CD8-positive, alpha-beta memory T cell (primary cell): ENCODE measurements at regions not wholly inside any gene's neighbourhood (a gene's known extent, or its start where the extent isn't known, plus 50 kb on each side); places are given as distances from the start of the nearest gene placed in this dataset.

Experiments used
- CTCF ChIA-PET: fragments of 350-600 bp; sonication (Branson Sonifier 250); formaldehyde crosslinking; loops from one replicate; lab custom pipeline; 2021; ENCODE audit warnings: antibody characterized with exemption; lab: Charles Lee
- POLR2A ChIA-PET: fragments of 350-600 bp; sonication (Branson Sonifier 250); formaldehyde crosslinking; loops from one replicate; lab custom pipeline; 2021; ENCODE audit warnings: antibody characterized with exemption; lab: Charles Lee
- DNase-seq, 5 donors: peaks; one replicate each; pipeline versions ENCODE4 v3.0.0 to v3.0.0-alpha.2; 2020 to 2022; ENCODE audit warnings: mixed read lengths in 1 of 5
- H3K27ac ChIP-seq: one replicate; pipeline ENCODE4 v1.7.0; 2013; ENCODE audit warnings: low read depth, mild to moderate bottlenecking, low read length, moderate library complexity
- H3K27me3 ChIP-seq: 2 replicates; pipeline ENCODE4 v1.7.0; 2013; ENCODE audit warnings: low read length, mild to moderate bottlenecking; ENCODE audit not compliant: insufficient read depth, poor library complexity, severe bottlenecking
- H3K36me3 ChIP-seq: 2 replicates; pipeline ENCODE4 v1.7.0; 2013; ENCODE audit warnings: mild to moderate bottlenecking, low read length, moderate library complexity; ENCODE audit not compliant: insufficient read depth
- H3K4me1 ChIP-seq: 2 replicates; pipeline ENCODE4 v1.7.0; 2013; ENCODE audit warnings: mild to moderate bottlenecking, low read length, moderate library complexity; ENCODE audit not compliant: insufficient read depth
- H3K4me3 ChIP-seq: 2 replicates; pipeline ENCODE4 v1.7.0; 2013; ENCODE audit warnings: mild to moderate bottlenecking, low read length
- H3K9me3 ChIP-seq: 2 replicates; pipeline ENCODE4 v1.7.0; 2013; ENCODE audit warnings: mild to moderate bottlenecking, low read length
- H3K27ac Mint-ChIP-seq, 8 donors: one replicate each; pipeline ENCODE4 v1.8.0; 2020 to 2021; ENCODE audit warnings: mixed read lengths in 8 of 8, mild to moderate bottlenecking in 6 of 8, inconsistent platforms in 3 of 8, moderate library complexity in 3 of 8
- H3K27me3 Mint-ChIP-seq, 2 donors: one replicate each; pipeline ENCODE4 v1.8.0; 2020 to 2021; ENCODE audit warnings: mixed read lengths in 2 of 2, mild to moderate bottlenecking in 1 of 2, moderate library complexity in 1 of 2
- H3K36me3 Mint-ChIP-seq, 3 donors: one replicate each; pipeline ENCODE4 v1.8.0; 2020 to 2021; ENCODE audit warnings: mixed read lengths in 3 of 3, inconsistent platforms in 1 of 3, mild to moderate bottlenecking in 1 of 3
- H3K4me1 Mint-ChIP-seq, 3 donors: one replicate each; pipeline ENCODE4 v1.8.0; 2020 to 2021; ENCODE audit warnings: mixed read lengths in 3 of 3, inconsistent platforms in 1 of 3, mild to moderate bottlenecking in 1 of 3
- H3K4me3 Mint-ChIP-seq, 7 donors: one replicate each; pipeline ENCODE4 v1.8.0; 2020 to 2021; ENCODE audit warnings: mixed read lengths in 7 of 7, mild to moderate bottlenecking in 6 of 7, moderate library complexity in 4 of 7, inconsistent platforms in 2 of 7
- H3K9me3 Mint-ChIP-seq, 5 donors: one replicate each; pipeline ENCODE4 v1.8.0; 2020 to 2022; ENCODE audit warnings: mixed read lengths in 5 of 5, mild to moderate bottlenecking in 3 of 5, moderate library complexity in 2 of 5, inconsistent platforms in 1 of 5

DNA sequence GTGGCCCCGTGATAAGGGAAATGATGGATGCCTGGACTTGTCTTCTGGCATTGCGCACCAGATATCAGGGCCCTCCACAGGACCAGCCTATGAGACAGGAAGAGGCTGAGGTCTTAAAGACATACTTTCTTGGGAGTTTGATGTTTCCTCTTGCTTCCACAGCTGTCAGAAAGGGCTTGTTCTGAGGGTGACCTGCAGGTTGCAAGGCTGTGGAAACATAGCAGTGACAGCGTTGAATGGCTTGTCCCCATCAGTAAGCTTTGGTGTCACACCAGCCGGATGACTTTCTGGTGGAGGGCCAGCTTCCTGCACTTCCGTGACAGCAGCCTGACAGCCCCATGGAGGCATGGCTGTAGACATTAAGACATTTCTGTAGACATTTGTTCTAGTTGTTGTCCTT lies 143.2 kb downstream of the C9orf152 start:
- no peaks in the 10 kb centered on the region for H3K36me3 Mint-ChIP-seq
- no peak overlapping the region for H3K27ac ChIP-seq
- no peaks in the 10 kb centered on the region for H3K9me3 Mint-ChIP-seq
- H3K36me3 ChIP-seq, result no peaks in the 10 kb centered on the region
- no peaks in the 10 kb centered on the region for H3K4me1 Mint-ChIP-seq
- H3K27me3 ChIP-seq, result no peaks in the 10 kb centered on the region
- H3K27me3 Mint-ChIP-seq, result no peaks in the 10 kb centered on the region
- H3K27ac Mint-ChIP-seq, result no peak overlapping the region
- CTCF ChIA-PET, result no interaction called here
- no peak for DNase-seq
- POLR2A ChIA-PET, result no interaction called here
- H3K4me1 ChIP-seq, result no peaks in the 10 kb centered on the region
- no peak overlapping the region for H3K4me3 ChIP-seq
- H3K4me3 Mint-ChIP-seq, result no peak overlapping the region
- no peaks in the 10 kb centered on the region for H3K9me3 ChIP-seq

DNA sequence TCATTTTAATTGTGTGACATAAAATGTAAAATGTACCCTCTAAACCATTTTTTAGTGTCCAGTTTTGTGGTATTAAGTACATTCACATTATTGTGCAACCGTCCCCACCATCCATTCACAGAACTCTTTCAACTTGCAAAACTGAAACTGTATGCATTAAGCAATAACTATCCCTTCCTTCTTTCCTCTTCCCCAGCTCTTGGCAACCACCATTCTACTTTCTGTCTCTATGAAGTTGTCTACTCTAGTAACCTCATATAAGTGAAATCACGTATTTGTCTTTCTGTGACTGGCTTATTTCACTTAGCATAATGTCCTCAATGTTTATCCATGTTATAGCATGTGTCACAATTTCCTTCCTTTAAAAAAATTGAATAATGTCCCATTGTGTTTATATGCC lies 142.4 kb downstream of the C9orf152 start:
- ChIA-PET CTCF (no interaction called here), POLR2A (no interaction called here)
- H3K36me3 Mint-ChIP-seq, result no peaks in the 10 kb centered on the region
- Histone ChIP-seq H3K36me3 (no peaks in the 10 kb centered on the region), H3K4me3 (no peak overlapping the region), H3K4me1 (no peaks in the 10 kb centered on the region), H3K27ac (no peak overlapping the region), H3K9me3 (no peaks in the 10 kb centered on the region), H3K27me3 (no peaks in the 10 kb centered on the region)
- no peak overlapping the region for H3K4me3 Mint-ChIP-seq
- no peaks in the 10 kb centered on the region for H3K9me3 Mint-ChIP-seq
- H3K27ac Mint-ChIP-seq, result no peak overlapping the region
- no peak for DNase-seq
- H3K27me3 Mint-ChIP-seq, result no peaks in the 10 kb centered on the region
- no peaks in the 10 kb centered on the region for H3K4me1 Mint-ChIP-seq

DNA sequence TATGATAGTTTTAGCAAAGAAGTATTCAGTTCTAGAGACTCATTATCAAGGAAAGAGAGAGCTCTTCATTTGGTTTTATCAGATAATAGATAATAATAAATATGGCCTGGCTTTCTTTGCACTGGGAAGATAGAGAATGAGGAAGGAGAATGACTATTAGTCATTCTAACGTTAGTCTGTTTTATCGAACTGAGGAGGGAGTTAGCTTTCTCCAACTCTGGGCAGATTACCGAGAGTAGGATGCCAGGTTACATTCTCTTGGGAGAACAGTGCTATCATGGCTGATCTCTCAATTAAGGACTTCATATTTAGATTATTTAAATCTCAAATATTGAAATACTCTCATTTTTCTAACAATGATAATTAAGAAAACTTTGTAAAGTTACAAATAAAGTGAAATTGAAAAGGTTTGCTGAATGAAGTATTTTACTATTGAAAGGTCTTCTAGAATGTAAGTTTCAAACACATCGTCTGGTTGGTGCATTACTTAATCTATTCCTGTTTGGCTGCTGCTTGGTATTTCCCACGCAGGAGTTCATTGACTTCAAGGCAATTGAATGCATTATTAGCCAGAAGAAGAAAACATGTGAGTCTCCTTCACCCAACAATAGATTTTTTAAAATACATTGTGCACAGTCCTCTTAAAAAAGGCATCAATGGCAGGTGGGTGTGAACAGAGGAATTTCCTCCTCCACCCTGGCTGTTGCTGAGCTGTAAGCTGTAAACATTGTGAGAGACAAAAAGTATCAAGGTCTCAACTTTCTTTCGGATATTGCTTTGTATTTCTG lies 140.8 kb downstream of the C9orf152 start:
- no peaks in the 10 kb centered on the region for H3K36me3 ChIP-seq
- no peaks in the 10 kb centered on the region for H3K36me3 Mint-ChIP-seq
- ChIA-PET POLR2A (no interaction called here), CTCF (no interaction called here)
- no peaks in the 10 kb centered on the region for H3K9me3 Mint-ChIP-seq
- no peak overlapping the region for H3K27ac ChIP-seq
- H3K27me3 Mint-ChIP-seq, result no peaks in the 10 kb centered on the region
- H3K4me1 Mint-ChIP-seq, result no peaks in the 10 kb centered on the region
- H3K4me1 ChIP-seq, result no peaks in the 10 kb centered on the region
- no peak overlapping the region for H3K27ac Mint-ChIP-seq
- H3K4me3 Mint-ChIP-seq, result no peak overlapping the region
- H3K9me3 ChIP-seq, result no peaks in the 10 kb centered on the region
- H3K4me3 ChIP-seq, result no peak overlapping the region
- H3K27me3 ChIP-seq, result no peaks in the 10 kb centered on the region
- DNase-seq, result no peak

DNA sequence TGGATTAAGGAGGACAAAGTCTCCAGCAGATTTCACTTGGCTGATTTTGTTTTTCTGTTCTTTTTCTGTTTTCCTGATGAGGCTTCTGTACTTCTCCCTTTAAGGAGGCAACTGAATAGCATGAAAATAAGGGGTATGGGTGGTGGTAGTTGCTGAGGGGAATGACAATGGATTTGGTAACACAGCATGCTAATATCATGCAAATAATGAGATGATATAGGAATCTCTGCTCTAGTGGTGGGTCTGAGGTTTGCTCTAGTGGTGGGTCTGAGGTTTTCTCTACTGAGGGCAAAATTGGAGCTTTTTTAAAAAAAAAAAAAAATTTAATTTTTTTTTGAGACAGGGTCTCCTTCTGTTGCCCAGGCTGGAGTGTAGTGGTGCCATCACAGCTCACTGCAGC lies 139.7 kb downstream of the C9orf152 start:
- Mint-ChIP-seq H3K4me3 (no peak overlapping the region), H3K4me1 (no peaks in the 10 kb centered on the region), H3K9me3 (no peaks in the 10 kb centered on the region), H3K27me3 (no peaks in the 10 kb centered on the region), H3K27ac (no peak overlapping the region), H3K36me3 (no peaks in the 10 kb centered on the region)
- ChIA-PET CTCF (no interaction called here), POLR2A (no interaction called here)
- Histone ChIP-seq H3K27me3 (no peaks in the 10 kb centered on the region), H3K27ac (no peak overlapping the region), H3K4me3 (no peak overlapping the region), H3K9me3 (no peaks in the 10 kb centered on the region), H3K4me1 (no peaks in the 10 kb centered on the region), H3K36me3 (no peaks in the 10 kb centered on the region)
- no peak for DNase-seq

DNA sequence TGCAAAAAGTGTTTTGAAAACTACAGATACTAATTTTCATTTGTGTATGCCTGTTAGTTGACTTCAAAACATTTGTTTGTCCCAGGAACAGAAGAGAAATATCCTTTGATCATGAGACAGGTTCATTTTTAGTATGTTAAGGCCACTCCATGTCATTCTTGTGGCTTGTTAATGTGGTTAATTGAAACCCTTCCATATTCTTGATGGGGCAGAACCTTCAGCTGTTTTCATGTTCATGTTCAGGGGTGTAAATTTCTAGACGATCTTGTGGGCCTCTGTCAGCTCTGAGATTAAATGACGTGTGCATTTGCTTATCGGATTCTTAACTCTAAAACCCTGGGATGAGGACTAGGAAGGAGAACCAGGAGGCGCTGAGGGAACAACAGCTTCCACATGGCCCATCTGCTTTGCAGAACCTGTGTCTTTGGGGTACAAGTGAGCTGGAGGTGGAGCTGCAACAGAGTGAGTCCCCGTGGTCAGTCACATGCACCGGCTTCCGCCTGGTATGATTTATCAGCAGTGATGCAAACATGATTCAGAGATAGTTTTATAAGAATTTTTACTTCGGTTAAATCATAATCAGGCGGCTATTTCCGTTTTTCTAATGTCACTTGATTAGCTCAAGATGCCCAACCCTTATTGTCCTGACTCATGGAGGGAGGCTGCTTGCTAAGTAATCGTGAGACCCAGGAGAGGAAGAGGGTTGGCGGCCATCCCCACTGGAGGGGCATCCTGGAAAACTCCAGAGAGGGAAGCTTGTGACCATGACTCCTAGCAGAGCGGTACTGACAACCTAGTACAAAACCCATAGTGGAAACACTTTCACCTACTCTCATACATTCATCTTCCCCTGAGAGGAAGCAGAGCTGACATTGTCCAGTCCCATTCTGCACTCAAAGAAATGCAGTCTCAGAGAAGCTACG lies 138.4 kb downstream of the C9orf152 start:
- Mint-ChIP-seq H3K4me1 (no peaks in the 10 kb centered on the region), H3K4me3 (no peak overlapping the region), H3K27ac (no peak overlapping the region), H3K9me3 (no peaks in the 10 kb centered on the region), H3K27me3 (no peaks in the 10 kb centered on the region), H3K36me3 (no peaks in the 10 kb centered on the region)
- Histone ChIP-seq H3K27me3 (no peaks in the 10 kb centered on the region), H3K36me3 (no peaks in the 10 kb centered on the region), H3K4me3 (no peak overlapping the region), H3K27ac (no peak overlapping the region), H3K9me3 (no peaks in the 10 kb centered on the region), H3K4me1 (no peaks in the 10 kb centered on the region)
- DNase-seq, result no peak
- POLR2A ChIA-PET, result no interaction called here
- CTCF ChIA-PET, result no interaction called here

DNA sequence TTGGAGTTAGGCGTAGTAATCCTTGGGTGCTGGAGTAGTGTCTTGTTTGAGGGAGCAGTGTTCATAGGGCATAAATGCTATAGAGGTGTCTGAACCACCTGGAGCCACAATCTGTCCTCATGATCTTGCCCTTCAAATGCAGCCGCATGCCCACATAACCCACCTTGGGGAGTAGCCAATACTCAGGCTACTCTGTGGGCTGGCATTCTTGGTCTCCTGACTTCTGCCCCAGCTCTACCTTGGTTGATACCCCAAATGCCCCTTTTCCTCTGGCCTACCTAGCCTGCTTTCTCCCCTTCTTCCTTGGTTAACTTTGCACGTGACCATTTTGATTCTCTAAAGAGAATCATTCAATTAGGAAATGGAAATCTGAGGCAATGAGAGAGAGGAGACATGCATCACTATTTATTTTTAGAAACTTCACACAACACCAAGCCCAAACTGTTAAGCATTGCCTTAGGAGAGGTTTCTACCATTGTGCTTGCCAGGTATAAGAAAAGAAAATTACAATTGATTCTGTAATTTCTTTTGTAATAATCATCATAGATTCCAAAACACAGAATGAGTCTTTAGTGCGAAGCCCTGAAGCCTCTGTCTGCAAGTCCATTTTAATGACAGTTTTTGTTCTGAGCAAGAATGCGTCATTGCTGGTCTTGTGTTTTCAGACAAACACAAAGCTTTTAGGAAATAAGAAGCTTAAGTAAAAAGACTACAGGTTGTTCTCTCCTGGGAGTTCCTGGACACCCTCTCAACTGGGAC lies 135.2 kb downstream of the C9orf152 start:
- Mint-ChIP-seq H3K36me3 (no peaks in the 10 kb centered on the region), H3K4me1 (no peaks in the 10 kb centered on the region), H3K4me3 (no peak overlapping the region), H3K9me3 (no peaks in the 10 kb centered on the region), H3K27ac (no peak overlapping the region), H3K27me3 (no peaks in the 10 kb centered on the region)
- H3K27me3 ChIP-seq, result no peaks in the 10 kb centered on the region
- no peaks in the 10 kb centered on the region for H3K36me3 ChIP-seq
- no peak for DNase-seq
- CTCF ChIA-PET, result no interaction called here
- no peaks in the 10 kb centered on the region for H3K9me3 ChIP-seq
- POLR2A ChIA-PET, result no interaction called here
- H3K4me3 ChIP-seq, result no peak overlapping the region
- H3K4me1 ChIP-seq, result no peaks in the 10 kb centered on the region
- no peak overlapping the region for H3K27ac ChIP-seq

DNA sequence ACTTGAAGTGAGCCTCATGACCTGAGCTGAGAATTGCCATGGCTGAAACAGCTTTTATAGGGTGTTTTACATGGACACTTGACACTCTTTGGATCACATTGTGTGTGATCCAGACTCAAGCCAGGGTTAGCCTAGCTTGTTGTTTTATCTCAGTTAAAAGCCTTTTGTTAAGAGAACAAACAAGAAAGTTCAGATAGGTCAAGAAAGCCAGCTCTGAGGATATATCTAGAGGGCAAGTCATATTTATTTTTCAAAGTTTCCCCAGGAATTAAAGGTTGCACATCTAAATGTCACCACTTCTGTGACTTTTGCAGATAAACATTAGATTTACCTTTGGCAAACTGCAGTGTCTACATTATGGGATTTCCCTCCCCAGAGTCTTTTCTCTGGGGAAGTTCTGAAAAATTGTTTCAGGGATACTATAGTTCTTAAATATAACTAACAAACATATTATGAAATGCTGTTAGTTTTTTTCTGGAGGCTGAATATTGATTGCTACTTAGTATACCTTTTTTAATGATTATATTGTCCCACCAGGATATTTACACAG lies 134.5 kb downstream of the C9orf152 start:
- Histone ChIP-seq H3K4me1 (no peaks in the 10 kb centered on the region), H3K4me3 (no peak overlapping the region), H3K9me3 (no peaks in the 10 kb centered on the region), H3K27ac (no peak overlapping the region), H3K36me3 (no peaks in the 10 kb centered on the region), H3K27me3 (no peaks in the 10 kb centered on the region)
- ChIA-PET POLR2A (no interaction called here), CTCF (no interaction called here)
- Mint-ChIP-seq H3K4me1 (no peaks in the 10 kb centered on the region), H3K36me3 (no peaks in the 10 kb centered on the region), H3K9me3 (no peaks in the 10 kb centered on the region), H3K27ac (no peak overlapping the region), H3K27me3 (no peaks in the 10 kb centered on the region), H3K4me3 (no peak overlapping the region)
- no peak for DNase-seq
